PC-3 (cell line): ENCODE measurements at regions not wholly inside any gene's neighbourhood (a gene's known extent, or its start where the extent isn't known, plus 50 kb on each side); places are given as distances from the start of the nearest gene placed in this dataset.

ENCODE experiments used
- EZH2 ChIP-seq: fragments of 300-600 bp; sonication (generic); IDR thresholded peaks from one replicate; pipeline ENCODE4 v1.6.1; 2017; ENCODE audit warnings: antibody characterized with exemption, mild to moderate bottlenecking, low read length; ENCODE audit not compliant: unreplicated experiment
- EZH2phosphoT487 ChIP-seq: fragments of 300-600 bp; sonication (generic); IDR thresholded peaks from 2 replicates; pipeline ENCODE4 v1.6.1; 2018; ENCODE audit warnings: mild to moderate bottlenecking, antibody characterized with exemption, low read length, borderline replicate concordance
- TF ChIP-seq, protein P1 (sequence below): fragments of 300-600 bp; sonication (generic); conservative IDR thresholded peaks from 2 replicates; pipeline ENCODE4 v1.5.1; 2017; ENCODE audit warnings: antibody characterized with exemption, low read depth, mild to moderate bottlenecking, low read length

DNA sequence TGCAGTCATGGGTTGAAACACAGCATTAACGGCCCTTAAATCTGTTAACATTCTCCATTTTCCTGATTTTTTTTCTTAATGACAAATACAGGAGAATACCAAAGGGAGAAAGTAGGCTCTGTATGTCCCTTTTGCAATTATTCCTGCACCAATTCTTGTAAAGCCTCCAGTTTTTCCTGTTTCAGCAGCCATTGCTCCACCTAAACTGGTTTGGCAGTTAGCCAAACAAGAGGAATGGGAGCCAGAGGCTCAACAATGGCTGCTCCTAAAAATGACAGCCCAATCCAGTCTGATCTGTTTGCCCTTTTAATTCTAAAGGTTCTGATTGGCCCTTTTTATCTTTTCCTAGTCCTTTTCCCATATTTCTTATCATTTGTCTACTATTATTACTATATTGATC, 284.2 kb upstream of the SGK1 start:
- TF ChIP-seq, protein P1, sequence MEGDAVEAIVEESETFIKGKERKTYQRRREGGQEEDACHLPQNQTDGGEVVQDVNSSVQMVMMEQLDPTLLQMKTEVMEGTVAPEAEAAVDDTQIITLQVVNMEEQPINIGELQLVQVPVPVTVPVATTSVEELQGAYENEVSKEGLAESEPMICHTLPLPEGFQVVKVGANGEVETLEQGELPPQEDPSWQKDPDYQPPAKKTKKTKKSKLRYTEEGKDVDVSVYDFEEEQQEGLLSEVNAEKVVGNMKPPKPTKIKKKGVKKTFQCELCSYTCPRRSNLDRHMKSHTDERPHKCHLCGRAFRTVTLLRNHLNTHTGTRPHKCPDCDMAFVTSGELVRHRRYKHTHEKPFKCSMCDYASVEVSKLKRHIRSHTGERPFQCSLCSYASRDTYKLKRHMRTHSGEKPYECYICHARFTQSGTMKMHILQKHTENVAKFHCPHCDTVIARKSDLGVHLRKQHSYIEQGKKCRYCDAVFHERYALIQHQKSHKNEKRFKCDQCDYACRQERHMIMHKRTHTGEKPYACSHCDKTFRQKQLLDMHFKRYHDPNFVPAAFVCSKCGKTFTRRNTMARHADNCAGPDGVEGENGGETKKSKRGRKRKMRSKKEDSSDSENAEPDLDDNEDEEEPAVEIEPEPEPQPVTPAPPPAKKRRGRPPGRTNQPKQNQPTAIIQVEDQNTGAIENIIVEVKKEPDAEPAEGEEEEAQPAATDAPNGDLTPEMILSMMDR: no peak
- no peak for TF ChIP-seq EZH2
- TF ChIP-seq EZH2phosphoT487: no peak
